GM23248 (cell line): ENCODE measurements at regions not wholly inside any gene's neighbourhood (a gene's known extent, or its start where the extent isn't known, plus 50 kb on each side); places are given as distances from the start of the nearest gene placed in this dataset.

Experiments used
- EZH2 ChIP-seq: fragments of 200-600 bp; sonication (generic); IDR thresholded peaks from 2 replicates; pipeline ENCODE4 v1.6.1; 2018; ENCODE audit warnings: antibody characterized with exemption, mild to moderate bottlenecking; ENCODE audit not compliant: insufficient read depth, poor library complexity, severe bottlenecking
- EZH2phosphoT487 ChIP-seq: fragments of 200-600 bp; sonication (generic); IDR thresholded peaks from 2 replicates; pipeline ENCODE4 v1.6.1; 2018; ENCODE audit warnings: antibody characterized with exemption, moderate library complexity, mild to moderate bottlenecking, low read depth; ENCODE audit not compliant: insufficient read depth

DNA sequence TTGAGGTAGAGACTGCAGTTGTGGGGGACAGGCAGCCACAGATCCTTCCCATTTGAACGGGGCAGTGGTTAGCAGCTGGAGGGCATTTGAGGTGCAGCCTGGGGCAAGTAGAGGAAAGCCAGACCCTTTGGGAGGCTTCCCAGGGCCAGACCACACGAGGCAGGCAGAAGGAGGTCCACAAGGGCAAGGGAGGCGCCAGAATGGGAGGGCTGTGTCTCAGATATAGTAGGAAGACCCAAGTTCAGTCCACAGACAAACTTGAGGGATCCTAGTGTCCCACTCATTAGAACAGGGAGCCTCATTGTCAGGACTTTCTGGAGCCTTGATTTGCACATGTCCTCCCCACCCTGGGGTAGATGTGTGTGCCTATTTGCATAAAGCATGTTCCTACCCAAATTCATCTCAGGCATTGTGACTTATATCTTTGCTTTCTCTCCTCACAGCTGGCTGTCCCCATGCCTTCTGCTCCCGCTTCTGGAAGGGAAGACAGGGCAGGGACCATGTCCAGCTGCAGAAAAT is 166.0 kb downstream of the VEGFA start:
- no peak for TF ChIP-seq EZH2phosphoT487
- TF ChIP-seq EZH2 = no peak
